ENCODE measurements at regions not wholly inside any gene's neighbourhood (a gene's known extent, or its start where the extent isn't known, plus 50 kb on each side); places are given as distances from the start of the nearest gene placed in this dataset.

- no peak overlapping the region for H3K27ac ChIP-seq (ENCODE audit: low read length)
- H3K4me3 ChIP-seq (ENCODE audit: low read length), result no peak overlapping the region
Observed at GRCh38 chr6:143575901-143576426, 64.4 kb upstream of the FUCA2 start.

GRCh38 chr6:143575440-143575839 lies 63.9 kb upstream of the FUCA2 start:
- Histone ChIP-seq H3K4me1 (ENCODE audit: low read length) (no peaks in the 10 kb centered on the region), H3K9me3 (ENCODE audit: low read length) (no peaks in the 10 kb centered on the region), H3K36me3 (ENCODE audit: insufficient read depth, low read length) (no peaks in the 10 kb centered on the region), H2AFZ (ENCODE audit: low read length) (no peak overlapping the region), H3K4me3 (ENCODE audit: low read length) (no peak overlapping the region), H3K79me2 (ENCODE audit: low read length) (no peaks in the 10 kb centered on the region), H3K9ac (ENCODE audit: low read length) (no peak overlapping the region), H3K9me2 (replicated peaks; ENCODE audit: insufficient read depth, low read length) (no peaks in the 10 kb centered on the region), H3K27me3 (ENCODE audit: low read length) (no peaks in the 10 kb centered on the region), H3K4me2 (ENCODE audit: low read depth, low read length, poor library complexity, severe bottlenecking) (no peak overlapping the region), H4K20me1 (ENCODE audit: insufficient read depth, low read depth, low read length) (no peaks in the 10 kb centered on the region), H3K27ac (ENCODE audit: low read length) (no peak overlapping the region)
- peak; percentile 85 for DNase-seq

More at GRCh38 chr6:143575901-143576426, 64.4 kb upstream of the FUCA2 start:
- Histone ChIP-seq H3K4me2 (ENCODE audit: low read depth, low read length, poor library complexity, severe bottlenecking) (no peak overlapping the region), H3K9me2 (replicated peaks; ENCODE audit: insufficient read depth, low read length) (no peaks in the 10 kb centered on the region), H2AFZ (ENCODE audit: low read length) (no peak overlapping the region), H3K4me1 (ENCODE audit: low read length) (no peaks in the 10 kb centered on the region), H3K36me3 (ENCODE audit: insufficient read depth, low read length) (no peaks in the 10 kb centered on the region), H3K79me2 (ENCODE audit: low read length) (no peaks in the 10 kb centered on the region), H3K9ac (ENCODE audit: low read length) (no peak overlapping the region), H4K20me1 (ENCODE audit: insufficient read depth, low read depth, low read length) (no peaks in the 10 kb centered on the region), H3K27me3 (ENCODE audit: low read length) (no peaks in the 10 kb centered on the region), H3K9me3 (ENCODE audit: low read length) (no peaks in the 10 kb centered on the region)
- no peak for DNase-seq

GRCh38 chr6:143570147-143570853 lies 58.8 kb upstream of the FUCA2 start:
- H3K9me3 ChIP-seq (ENCODE audit: low read length), result no peaks in the 10 kb centered on the region
- H2AFZ ChIP-seq (ENCODE audit: low read length), result no peak overlapping the region
- no peaks in the 10 kb centered on the region for H3K9me2 ChIP-seq (replicated peaks; ENCODE audit: insufficient read depth, low read length)
- no peak for DNase-seq
- no peaks in the 10 kb centered on the region; the same call in 1 of the 2 replicates for H3K4me1 ChIP-seq (ENCODE audit: low read length)
- no peak overlapping the region for H3K4me2 ChIP-seq (ENCODE audit: low read depth, low read length, poor library complexity, severe bottlenecking)
- H3K27ac ChIP-seq (ENCODE audit: low read length), result no peak overlapping the region
- no peaks in the 10 kb centered on the region for H3K36me3 ChIP-seq (ENCODE audit: insufficient read depth, low read length)
- H3K9ac ChIP-seq (ENCODE audit: low read length), result no peak overlapping the region
- no peak overlapping the region for H3K4me3 ChIP-seq (ENCODE audit: low read length)
- no peaks in the 10 kb centered on the region for H3K79me2 ChIP-seq (ENCODE audit: low read length)
- H4K20me1 ChIP-seq (ENCODE audit: insufficient read depth, low read depth, low read length), result no peaks in the 10 kb centered on the region
- H3K27me3 ChIP-seq (ENCODE audit: low read length), result no peaks in the 10 kb centered on the region

- Histone ChIP-seq H3K9ac (ENCODE audit: low read length) (no peak overlapping the region), H3K27ac (ENCODE audit: low read length) (no peak overlapping the region), H3K9me3 (ENCODE audit: low read length) (no peaks in the 10 kb centered on the region), H2AFZ (ENCODE audit: low read length) (no peak overlapping the region), H3K36me3 (ENCODE audit: insufficient read depth, low read length) (no peaks in the 10 kb centered on the region), H3K4me1 (ENCODE audit: low read length) (no peaks in the 10 kb centered on the region; the same call in 1 of the 2 replicates), H4K20me1 (ENCODE audit: insufficient read depth, low read depth, low read length) (no peaks in the 10 kb centered on the region), H3K79me2 (ENCODE audit: low read length) (no peaks in the 10 kb centered on the region), H3K4me3 (ENCODE audit: low read length) (no peak overlapping the region), H3K27me3 (ENCODE audit: low read length) (no peaks in the 10 kb centered on the region), H3K9me2 (replicated peaks; ENCODE audit: insufficient read depth, low read length) (no peaks in the 10 kb centered on the region), H3K4me2 (ENCODE audit: low read depth, low read length, poor library complexity, severe bottlenecking) (no peak overlapping the region)
- no peak for DNase-seq
Observed at GRCh38 chr6:143569040-143569439, 57.5 kb upstream of the FUCA2 start.

GRCh38 chr6:143564484-143565017 lies 53.0 kb upstream of the FUCA2 start:
- no peaks in the 10 kb centered on the region; the same call in 1 of the 2 replicates for H3K4me1 ChIP-seq (ENCODE audit: low read length)
- no peak overlapping the region for H3K27ac ChIP-seq (ENCODE audit: low read length)
- H3K9me2 ChIP-seq (replicated peaks; ENCODE audit: insufficient read depth, low read length), result no peaks in the 10 kb centered on the region
- no peak overlapping the region for H2AFZ ChIP-seq (ENCODE audit: low read length)
- no peak overlapping the region for H3K4me3 ChIP-seq (ENCODE audit: low read length)
- no peak for DNase-seq
- H3K36me3 ChIP-seq (ENCODE audit: insufficient read depth, low read length), result no peaks in the 10 kb centered on the region
- no peaks in the 10 kb centered on the region for H3K27me3 ChIP-seq (ENCODE audit: low read length)
- no peaks in the 10 kb centered on the region for H3K79me2 ChIP-seq (ENCODE audit: low read length)
- H3K4me2 ChIP-seq (ENCODE audit: low read depth, low read length, poor library complexity, severe bottlenecking), result no peak overlapping the region
- no peaks in the 10 kb centered on the region for H4K20me1 ChIP-seq (ENCODE audit: insufficient read depth, low read depth, low read length)
- no peaks in the 10 kb centered on the region for H3K9me3 ChIP-seq (ENCODE audit: low read length)
- no peak overlapping the region for H3K9ac ChIP-seq (ENCODE audit: low read length)

- Histone ChIP-seq H4K20me1 (ENCODE audit: insufficient read depth, low read depth, low read length) (no peaks in the 10 kb centered on the region), H3K27ac (ENCODE audit: low read length) (no peak overlapping the region), H3K4me3 (ENCODE audit: low read length) (no peak overlapping the region), H3K9ac (ENCODE audit: low read length) (no peak overlapping the region), H3K27me3 (ENCODE audit: low read length) (no peaks in the 10 kb centered on the region), H3K4me2 (ENCODE audit: low read depth, low read length, poor library complexity, severe bottlenecking) (no peak overlapping the region), H3K36me3 (ENCODE audit: insufficient read depth, low read length) (no peaks in the 10 kb centered on the region), H3K9me2 (replicated peaks; ENCODE audit: insufficient read depth, low read length) (no peaks in the 10 kb centered on the region), H2AFZ (ENCODE audit: low read length) (no peak overlapping the region), H3K79me2 (ENCODE audit: low read length) (no peaks in the 10 kb centered on the region), H3K4me1 (ENCODE audit: low read length) (no peaks in the 10 kb centered on the region; the same call in 1 of the 2 replicates), H3K9me3 (ENCODE audit: low read length) (no peaks in the 10 kb centered on the region)
- no peak for DNase-seq
Observed at GRCh38 chr6:143562143-143562542, 50.6 kb upstream of the FUCA2 start.

Data from Karpas-422 (cell line).